ENCODE measurements at regions not wholly inside any gene's neighbourhood (a gene's known extent, or its start where the extent isn't known, plus 50 kb on each side); places are given as distances from the start of the nearest gene placed in this dataset.
"Not testable (repeated sequence)": the region's sequence is repeated elsewhere in the genome, so short reads cannot be mapped to it uniquely, and the experiment has no call there.

- DNase-seq (ENCODE audit: low read depth) = no peak
Measured at GRCh38 chr14:62501021-62501750, 544.1 kb downstream of the KCNH5 start.

GRCh38 chr14:62505045-62505444 is 540.2 kb downstream of the KCNH5 start:
- DNase-seq (ENCODE audit: low read depth) = no peak

- DNase-seq (ENCODE audit: low read depth) = not testable (repeated sequence)
Measured at GRCh38 chr14:62521309-62521708, 523.9 kb downstream of the KCNH5 start.

GRCh38 chr14:62528296-62528695 is 517.0 kb downstream of the KCNH5 start:
- no peak for DNase-seq (ENCODE audit: low read depth)

- no peak for DNase-seq (ENCODE audit: low read depth)
Measured at GRCh38 chr14:62532181-62532580, 513.1 kb downstream of the KCNH5 start.

- no peak for DNase-seq (ENCODE audit: low read depth)
Measured at GRCh38 chr14:62546862-62547474, 498.3 kb downstream of the KCNH5 start.

- DNase-seq (ENCODE audit: low read depth) = no peak
Measured at GRCh38 chr14:62557416-62557815, 487.8 kb downstream of the KCNH5 start.

GRCh38 chr14:62558451-62558850 is 486.8 kb downstream of the KCNH5 start:
- DNase-seq (ENCODE audit: low read depth) = no peak

GRCh38 chr14:62585247-62585646 is 460.0 kb downstream of the KCNH5 start:
- DNase-seq (ENCODE audit: low read depth) = no peak

- DNase-seq (ENCODE audit: low read depth) = peak; percentile 13
Measured at GRCh38 chr14:62592877-62593276, 452.4 kb downstream of the KCNH5 start.

- no peak for DNase-seq (ENCODE audit: low read depth)
Measured at GRCh38 chr14:62597143-62597542, 448.1 kb downstream of the KCNH5 start.

GRCh38 chr14:62599616-62600385 is 445.5 kb downstream of the KCNH5 start:
- DNase-seq (ENCODE audit: low read depth) = no peak

- DNase-seq (ENCODE audit: low read depth) = no peak
Measured at GRCh38 chr14:62602712-62603111, 442.5 kb downstream of the KCNH5 start.

- no peak for DNase-seq (ENCODE audit: low read depth)
Measured at GRCh38 chr14:62604524-62604923, 440.7 kb downstream of the KCNH5 start.

- no peak for DNase-seq (ENCODE audit: low read depth)
Measured at GRCh38 chr14:62614122-62614521, 431.1 kb downstream of the KCNH5 start.

- DNase-seq (ENCODE audit: low read depth) = no peak
Measured at GRCh38 chr14:62616668-62617067, 428.6 kb downstream of the KCNH5 start.

- DNase-seq (ENCODE audit: low read depth) = no peak
Measured at GRCh38 chr14:62626416-62626815, 418.8 kb downstream of the KCNH5 start.

- DNase-seq (ENCODE audit: low read depth) = no peak
Measured at GRCh38 chr14:62629176-62629725, 416.0 kb downstream of the KCNH5 start.

GRCh38 chr14:62631176-62631575 is 414.1 kb downstream of the KCNH5 start:
- DNase-seq (ENCODE audit: low read depth) = no peak

GRCh38 chr14:62632771-62633170 is 412.5 kb downstream of the KCNH5 start:
- DNase-seq (ENCODE audit: low read depth) = no peak

- peak; percentile 22 for DNase-seq (ENCODE audit: low read depth)
Measured at GRCh38 chr14:62645649-62646048, 399.6 kb downstream of the KCNH5 start.

Measured in Daoy (cell line).